Liver (tissue), 8 donors: ENCODE measurements at regions not wholly inside any gene's neighbourhood (a gene's known extent, or its start where the extent isn't known, plus 50 kb on each side); places are given as distances from the start of the nearest gene placed in this dataset.

Source experiments
- DNase-seq: peaks from one replicate; pipeline ENCODE4 v3.0.0-alpha.2; 2017; ENCODE audit warnings: low spot score
- H3K27ac ChIP-seq, 2 donors: one replicate each; pipeline ENCODE4 v1.7.0; 2013; ENCODE audit warnings: inconsistent platforms in 2 of 2, low read length in 2 of 2, control low read depth in 1 of 2, low read depth in 1 of 2, mild to moderate bottlenecking in 1 of 2
- H3K27me3 ChIP-seq, 4 donors: one replicate each; pipeline versions ENCODE4 v1.6.1 to v1.7.0; 2013; ENCODE audit warnings: low read length in 3 of 4, inconsistent platforms in 1 of 4, mild to moderate bottlenecking in 1 of 4, moderate library complexity in 1 of 4; ENCODE audit not compliant: control insufficient read depth in 4 of 4, insufficient read depth in 4 of 4
- H3K36me3 ChIP-seq, 4 donors: one replicate each; pipeline versions ENCODE4 v1.6.1 to v1.7.0; 2013; ENCODE audit warnings: low read length in 3 of 4, mild to moderate bottlenecking in 3 of 4, low read depth in 1 of 4, moderate library complexity in 1 of 4; ENCODE audit not compliant: control insufficient read depth in 4 of 4, insufficient read depth in 3 of 4
- H3K4me1 ChIP-seq, 4 donors: one replicate each; pipeline versions ENCODE4 v1.6.1 to v1.7.0; 2013; ENCODE audit warnings: low read length in 3 of 4, mild to moderate bottlenecking in 3 of 4, moderate library complexity in 1 of 4; ENCODE audit not compliant: control insufficient read depth in 4 of 4, insufficient read depth in 4 of 4
- H3K4me3 ChIP-seq, 3 donors: one replicate each; pipeline versions ENCODE4 v1.6.1 to v1.7.0; 2013; ENCODE audit warnings: low read length in 3 of 3, control low read depth in 1 of 3, low read depth in 1 of 3, mild to moderate bottlenecking in 1 of 3
- H3K9ac ChIP-seq, 2 donors: one replicate each; pipeline ENCODE4 v1.7.0; 2013; ENCODE audit warnings: low read length in 2 of 2, mild to moderate bottlenecking in 2 of 2, moderate library complexity in 2 of 2, control low read depth in 1 of 2, low read depth in 1 of 2
- H3K9me3 ChIP-seq, 4 donors: one replicate each; pipeline versions ENCODE4 v1.6.1 to v1.7.0; 2013; ENCODE audit warnings: low read length in 3 of 4; ENCODE audit not compliant: control insufficient read depth in 4 of 4
- FOXA1 ChIP-seq: IDR thresholded peaks from 2 replicates; pipeline ENCODE4 v1.6.1; 2016; ENCODE audit warnings: antibody characterized with exemption
- FOXA2 ChIP-seq: IDR thresholded peaks from 2 replicates; pipeline ENCODE4 v1.6.1; 2016; ENCODE audit warnings: antibody characterized with exemption
- HNF4A ChIP-seq, 2 donors: conservative IDR thresholded peaks; 2 replicates each; pipeline ENCODE4 v1.6.1; 2016; ENCODE audit warnings: antibody characterized with exemption in 2 of 2, mild to moderate bottlenecking in 2 of 2
- HNF4G ChIP-seq: IDR thresholded peaks from 2 replicates; pipeline ENCODE4 v1.6.1; 2016; ENCODE audit warnings: antibody characterized with exemption
- JUND ChIP-seq, 2 donors: IDR thresholded peaks; 2 replicates each; pipeline ENCODE4 v1.6.1; 2016; ENCODE audit warnings: antibody characterized with exemption in 2 of 2
- NR2F2 ChIP-seq: IDR thresholded peaks from 2 replicates; pipeline ENCODE4 v1.6.1; 2016; ENCODE audit warnings: antibody characterized with exemption
- RAD21 ChIP-seq, 2 donors: IDR thresholded peaks; 2 replicates each; pipeline ENCODE4 v1.6.1; 2016; ENCODE audit warnings: antibody characterized with exemption in 2 of 2, mild to moderate bottlenecking in 2 of 2
- RXRA ChIP-seq, 2 donors: IDR thresholded peaks; 2 replicates each; pipeline ENCODE4 v1.6.1; 2017 to 2018; ENCODE audit warnings: antibody characterized with exemption in 2 of 2, mild to moderate bottlenecking in 1 of 2
- SP1 ChIP-seq: IDR thresholded peaks from 2 replicates; pipeline ENCODE4 v1.6.1; 2018; ENCODE audit warnings: antibody characterized with exemption, mild to moderate bottlenecking
- YY1 ChIP-seq: IDR thresholded peaks from 2 replicates; pipeline ENCODE4 v1.6.1; 2016; ENCODE audit warnings: antibody characterized with exemption, mild to moderate bottlenecking
- WGBS: extraction: QIAGEN DNeasy Blood & Tissue Kit; methylation state at CpG from one replicate; pipeline ENCODE4 v1.1.7; 2013; 5-methylcytosine and 5-hydroxymethylcytosine counted together
- TF ChIP-seq, protein P1 (sequence below): IDR thresholded peaks from 2 replicates; pipeline ENCODE4 v1.6.1; 2016; ENCODE audit warnings: antibody characterized with exemption
- TF ChIP-seq, protein P2 (sequence below): IDR thresholded peaks from 2 replicates; pipeline ENCODE4 v1.6.1; 2016; ENCODE audit warnings: antibody characterized with exemption, mild to moderate bottlenecking
- TF ChIP-seq, protein P3 (sequence below): fragments of 150-350 bp; IDR thresholded peaks from 2 replicates; pipeline ENCODE4 v1.5.1; 2017; ENCODE audit warnings: improper control_type of control experiment, low read depth, low read length; ENCODE audit not compliant: missing input control
- TF ChIP-seq, protein P4 (sequence below): IDR thresholded peaks from 2 replicates; pipeline ENCODE4 v1.6.1; 2016; ENCODE audit warnings: antibody characterized with exemption
- donor health status: healthy.
- donor health status: healthy.
- donor health status: healthy.
- donor health status: healthy.
- donor health status: healthy.

DNA sequence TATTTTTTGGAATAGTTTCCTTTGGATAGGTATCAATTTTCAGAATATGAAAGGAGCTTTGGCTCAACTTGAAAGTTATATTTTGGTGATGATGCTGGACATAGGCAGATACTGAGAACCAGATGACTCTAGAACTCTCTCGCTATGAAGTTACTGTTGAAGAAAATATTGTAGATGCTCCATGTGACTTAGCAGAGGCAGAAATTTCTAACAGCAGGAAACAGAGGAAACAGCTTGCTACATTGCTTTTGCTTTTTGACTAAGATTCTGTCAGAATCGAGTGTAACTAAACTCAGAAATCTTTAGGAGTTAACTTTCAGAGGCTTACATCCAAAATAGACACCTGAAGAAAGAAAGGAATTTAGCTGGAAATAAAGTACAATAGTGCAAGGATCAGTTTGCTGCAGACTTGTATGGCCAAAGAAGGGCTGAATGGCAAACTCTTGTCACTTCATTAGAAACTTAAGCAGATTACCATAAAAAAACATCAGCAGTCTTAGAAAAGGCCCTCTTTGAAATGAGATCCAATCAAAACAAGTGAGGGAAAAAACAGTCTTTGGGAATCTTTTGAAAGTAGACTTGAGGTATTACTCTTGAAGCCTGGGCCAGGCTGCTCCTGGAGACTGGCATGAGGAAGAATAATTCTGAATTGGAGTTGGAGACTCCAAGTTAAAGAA is 911.8 kb downstream of the FSCB start:
- DNase-seq: no peak
- Histone ChIP-seq H3K9ac (no peak overlapping the region), H3K4me1 (no peaks in the 10 kb centered on the region), H3K27me3 (no peaks in the 10 kb centered on the region), H3K9me3 (no peaks in the 10 kb centered on the region), H3K4me3 (no peak overlapping the region), H3K36me3 (no peaks in the 10 kb centered on the region), H3K27ac (no peak overlapping the region)
- TF ChIP-seq, protein P1, sequence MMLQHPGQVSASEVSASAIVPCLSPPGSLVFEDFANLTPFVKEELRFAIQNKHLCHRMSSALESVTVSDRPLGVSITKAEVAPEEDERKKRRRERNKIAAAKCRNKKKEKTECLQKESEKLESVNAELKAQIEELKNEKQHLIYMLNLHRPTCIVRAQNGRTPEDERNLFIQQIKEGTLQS: no peak
- no peak for TF ChIP-seq FOXA1
- TF ChIP-seq, protein P2, sequence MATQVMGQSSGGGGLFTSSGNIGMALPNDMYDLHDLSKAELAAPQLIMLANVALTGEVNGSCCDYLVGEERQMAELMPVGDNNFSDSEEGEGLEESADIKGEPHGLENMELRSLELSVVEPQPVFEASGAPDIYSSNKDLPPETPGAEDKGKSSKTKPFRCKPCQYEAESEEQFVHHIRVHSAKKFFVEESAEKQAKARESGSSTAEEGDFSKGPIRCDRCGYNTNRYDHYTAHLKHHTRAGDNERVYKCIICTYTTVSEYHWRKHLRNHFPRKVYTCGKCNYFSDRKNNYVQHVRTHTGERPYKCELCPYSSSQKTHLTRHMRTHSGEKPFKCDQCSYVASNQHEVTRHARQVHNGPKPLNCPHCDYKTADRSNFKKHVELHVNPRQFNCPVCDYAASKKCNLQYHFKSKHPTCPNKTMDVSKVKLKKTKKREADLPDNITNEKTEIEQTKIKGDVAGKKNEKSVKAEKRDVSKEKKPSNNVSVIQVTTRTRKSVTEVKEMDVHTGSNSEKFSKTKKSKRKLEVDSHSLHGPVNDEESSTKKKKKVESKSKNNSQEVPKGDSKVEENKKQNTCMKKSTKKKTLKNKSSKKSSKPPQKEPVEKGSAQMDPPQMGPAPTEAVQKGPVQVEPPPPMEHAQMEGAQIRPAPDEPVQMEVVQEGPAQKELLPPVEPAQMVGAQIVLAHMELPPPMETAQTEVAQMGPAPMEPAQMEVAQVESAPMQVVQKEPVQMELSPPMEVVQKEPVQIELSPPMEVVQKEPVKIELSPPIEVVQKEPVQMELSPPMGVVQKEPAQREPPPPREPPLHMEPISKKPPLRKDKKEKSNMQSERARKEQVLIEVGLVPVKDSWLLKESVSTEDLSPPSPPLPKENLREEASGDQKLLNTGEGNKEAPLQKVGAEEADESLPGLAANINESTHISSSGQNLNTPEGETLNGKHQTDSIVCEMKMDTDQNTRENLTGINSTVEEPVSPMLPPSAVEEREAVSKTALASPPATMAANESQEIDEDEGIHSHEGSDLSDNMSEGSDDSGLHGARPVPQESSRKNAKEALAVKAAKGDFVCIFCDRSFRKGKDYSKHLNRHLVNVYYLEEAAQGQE: no peak
- no peak for TF ChIP-seq FOXA2
- TF ChIP-seq, protein P3, sequence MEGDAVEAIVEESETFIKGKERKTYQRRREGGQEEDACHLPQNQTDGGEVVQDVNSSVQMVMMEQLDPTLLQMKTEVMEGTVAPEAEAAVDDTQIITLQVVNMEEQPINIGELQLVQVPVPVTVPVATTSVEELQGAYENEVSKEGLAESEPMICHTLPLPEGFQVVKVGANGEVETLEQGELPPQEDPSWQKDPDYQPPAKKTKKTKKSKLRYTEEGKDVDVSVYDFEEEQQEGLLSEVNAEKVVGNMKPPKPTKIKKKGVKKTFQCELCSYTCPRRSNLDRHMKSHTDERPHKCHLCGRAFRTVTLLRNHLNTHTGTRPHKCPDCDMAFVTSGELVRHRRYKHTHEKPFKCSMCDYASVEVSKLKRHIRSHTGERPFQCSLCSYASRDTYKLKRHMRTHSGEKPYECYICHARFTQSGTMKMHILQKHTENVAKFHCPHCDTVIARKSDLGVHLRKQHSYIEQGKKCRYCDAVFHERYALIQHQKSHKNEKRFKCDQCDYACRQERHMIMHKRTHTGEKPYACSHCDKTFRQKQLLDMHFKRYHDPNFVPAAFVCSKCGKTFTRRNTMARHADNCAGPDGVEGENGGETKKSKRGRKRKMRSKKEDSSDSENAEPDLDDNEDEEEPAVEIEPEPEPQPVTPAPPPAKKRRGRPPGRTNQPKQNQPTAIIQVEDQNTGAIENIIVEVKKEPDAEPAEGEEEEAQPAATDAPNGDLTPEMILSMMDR: no peak
- no peak for TF ChIP-seq RAD21 (IDR thresholded peaks at IDR 0.05)
- TF ChIP-seq NR2F2: no peak
- 56% methylated on average over 2 of the region's 2 CpGs for WGBS

DNA sequence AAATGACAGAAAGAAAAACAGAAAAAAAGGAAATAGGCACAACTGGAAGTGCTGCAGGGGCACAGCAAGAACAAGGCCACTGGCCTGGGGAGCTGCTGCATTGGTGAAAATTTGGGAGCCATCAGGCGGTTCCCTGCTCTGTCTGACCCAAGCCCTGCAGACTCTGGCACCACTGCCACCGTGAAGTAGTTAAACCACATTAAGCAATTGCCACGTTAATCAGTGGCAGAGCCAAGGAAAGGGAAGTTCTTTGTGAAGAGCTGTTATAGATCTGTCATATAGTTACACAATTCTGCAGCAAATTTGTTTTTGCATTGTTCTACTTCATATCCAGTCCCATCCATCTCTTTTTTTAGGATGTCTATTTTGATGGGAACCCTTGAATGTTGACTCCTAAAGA is 915.3 kb downstream of the FSCB start:
- H3K4me3 ChIP-seq: no peak overlapping the region
- H3K27me3 ChIP-seq: no peaks in the 10 kb centered on the region
- TF ChIP-seq JUND (IDR thresholded peaks at IDR 0.05) (no peak), RAD21 (IDR thresholded peaks at IDR 0.05) (no peak), HNF4G (no peak), HNF4A (conservative IDR thresholded peaks at IDR 0.05) (no peak), FOXA1 (no peak), RXRA (IDR thresholded peaks at IDR 0.05) (no peak), YY1 (no peak), SP1 (no peak)
- TF ChIP-seq, protein P2: no peak
- TF ChIP-seq, protein P1: no peak
- TF ChIP-seq, protein P4, sequence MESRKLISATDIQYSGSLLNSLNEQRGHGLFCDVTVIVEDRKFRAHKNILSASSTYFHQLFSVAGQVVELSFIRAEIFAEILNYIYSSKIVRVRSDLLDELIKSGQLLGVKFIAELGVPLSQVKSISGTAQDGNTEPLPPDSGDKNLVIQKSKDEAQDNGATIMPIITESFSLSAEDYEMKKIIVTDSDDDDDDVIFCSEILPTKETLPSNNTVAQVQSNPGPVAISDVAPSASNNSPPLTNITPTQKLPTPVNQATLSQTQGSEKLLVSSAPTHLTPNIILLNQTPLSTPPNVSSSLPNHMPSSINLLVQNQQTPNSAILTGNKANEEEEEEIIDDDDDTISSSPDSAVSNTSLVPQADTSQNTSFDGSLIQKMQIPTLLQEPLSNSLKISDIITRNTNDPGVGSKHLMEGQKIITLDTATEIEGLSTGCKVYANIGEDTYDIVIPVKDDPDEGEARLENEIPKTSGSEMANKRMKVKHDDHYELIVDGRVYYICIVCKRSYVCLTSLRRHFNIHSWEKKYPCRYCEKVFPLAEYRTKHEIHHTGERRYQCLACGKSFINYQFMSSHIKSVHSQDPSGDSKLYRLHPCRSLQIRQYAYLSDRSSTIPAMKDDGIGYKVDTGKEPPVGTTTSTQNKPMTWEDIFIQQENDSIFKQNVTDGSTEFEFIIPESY: no peak
- H3K9ac ChIP-seq: no peak overlapping the region
- H3K27ac ChIP-seq: no peak overlapping the region
- DNase-seq: no peak
- 56% methylated on average over 3 of the region's 3 CpGs for WGBS
- H3K4me1 ChIP-seq: no peaks in the 10 kb centered on the region
- H3K9me3 ChIP-seq: no peaks in the 10 kb centered on the region
- H3K36me3 ChIP-seq: no peaks in the 10 kb centered on the region
